ENCODE measurements at regions not wholly inside any gene's neighbourhood (a gene's known extent, or its start where the extent isn't known, plus 50 kb on each side); places are given as distances from the start of the nearest gene placed in this dataset.

GRCh38 chr3:157632075-157632474 is 128.9 kb upstream of the VEPH1 start:
- TF ChIP-seq MAX (IDR thresholded peaks at IDR 0.05) (no peak), CTCF (IDR thresholded peaks at IDR 0.05; ENCODE audit: control extremely low read depth in 1 of 3, insufficient read depth in 1 of 3, low read depth in 1 of 3, low read length in 3 of 3) (no peak), FOSL1 (IDR thresholded peaks at IDR 0.05; ENCODE audit: insufficient read depth, low read depth, low read length) (no peak), USF2 (IDR thresholded peaks at IDR 0.05; ENCODE audit: low read length) (no peak), POLR2A (IDR thresholded peaks at IDR 0.05; ENCODE audit: control extremely low read depth in 1 of 2, low read depth in 2 of 2, low read length in 2 of 2) (no peak), CREB1 (IDR thresholded peaks at IDR 0.05) (no peak), CHD7 (IDR thresholded peaks at IDR 0.05; ENCODE audit: insufficient replicate concordance, low read length) (no peak), POLR2AphosphoS5 (IDR thresholded peaks at IDR 0.05; ENCODE audit: low read depth, low read length) (no peak), BCL11A (IDR thresholded peaks at IDR 0.05; ENCODE audit: low read depth in 2 of 2, low read length in 2 of 2) (no peak), TAF1 (IDR thresholded peaks at IDR 0.05; ENCODE audit: low read depth, low read length) (no peak), BRCA1 (IDR thresholded peaks at IDR 0.05; ENCODE audit: low read depth, low read length) (no peak), SRF (IDR thresholded peaks at IDR 0.05; ENCODE audit: low read depth, low read length) (no peak), SUZ12 (IDR thresholded peaks at IDR 0.05; ENCODE audit: low read length) (no peak), RNF2 (IDR thresholded peaks at IDR 0.05; ENCODE audit: borderline replicate concordance, low read depth, low read length, missing control alignments, poor library complexity, severe bottlenecking) (no peak)
